Astrocyte of the spinal cord (primary cell): ENCODE measurements at regions not wholly inside any gene's neighbourhood (a gene's known extent, or its start where the extent isn't known, plus 50 kb on each side); places are given as distances from the start of the nearest gene placed in this dataset.
"Not testable (repeated sequence)": the region's sequence is repeated elsewhere in the genome, so short reads cannot be mapped to it uniquely, and the experiment has no call there.

Source experiments
- DNase-seq: peaks from one replicate; pipeline ENCODE4 v3.0.0; 2011; ENCODE audit warnings: low read depth, low spot score
- H3K4me3 ChIP-seq: 2 replicates; pipeline ENCODE4 v1.5.1; 2011; ENCODE audit warnings: low read depth, mild to moderate bottlenecking, low read length, moderate library complexity
- in situ Hi-C: cut with HindIII; loops from 2 replicates; pipeline ENCODE4 v1.10.0; 2017; ENCODE audit warnings: low sequenced_read_pairs
- TF ChIP-seq, protein P1 (sequence below): IDR thresholded peaks from 2 replicates; pipeline ENCODE4 v1.5.1; 2012; ENCODE audit warnings: low read depth, mild to moderate bottlenecking, low read length, inconsistent platforms

DNA sequence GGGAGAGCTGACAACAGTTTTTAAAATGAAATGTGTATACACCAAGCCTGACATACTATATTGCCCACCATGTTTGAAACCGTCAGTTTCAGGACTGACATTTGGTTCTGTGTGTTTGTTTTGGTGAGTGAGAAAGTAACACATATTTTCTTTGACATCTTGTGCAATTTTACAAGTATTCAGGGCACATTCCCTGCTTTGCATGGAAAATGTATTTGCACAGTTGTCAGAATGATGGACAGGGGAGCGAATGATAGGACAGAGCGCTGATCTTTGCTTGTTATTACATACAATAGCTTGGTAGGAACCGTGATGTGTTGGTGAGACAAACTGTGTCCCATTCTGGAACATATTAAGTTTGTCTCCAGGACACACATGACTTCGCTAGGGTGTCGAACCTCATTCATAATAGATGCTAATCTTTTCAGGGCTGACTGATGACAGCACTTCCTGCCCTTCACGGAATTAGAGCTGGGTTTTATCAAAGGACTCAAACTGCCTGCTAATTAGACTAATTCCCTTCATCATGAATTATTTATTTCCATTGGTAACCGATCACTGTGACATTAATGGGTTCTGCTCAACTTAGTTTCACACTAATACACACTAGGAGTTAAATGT, 158.5 kb downstream of the CDCA7 start:
- in situ Hi-C loops: no loop called here
- DNase-seq: no peak
- TF ChIP-seq, protein P1, sequence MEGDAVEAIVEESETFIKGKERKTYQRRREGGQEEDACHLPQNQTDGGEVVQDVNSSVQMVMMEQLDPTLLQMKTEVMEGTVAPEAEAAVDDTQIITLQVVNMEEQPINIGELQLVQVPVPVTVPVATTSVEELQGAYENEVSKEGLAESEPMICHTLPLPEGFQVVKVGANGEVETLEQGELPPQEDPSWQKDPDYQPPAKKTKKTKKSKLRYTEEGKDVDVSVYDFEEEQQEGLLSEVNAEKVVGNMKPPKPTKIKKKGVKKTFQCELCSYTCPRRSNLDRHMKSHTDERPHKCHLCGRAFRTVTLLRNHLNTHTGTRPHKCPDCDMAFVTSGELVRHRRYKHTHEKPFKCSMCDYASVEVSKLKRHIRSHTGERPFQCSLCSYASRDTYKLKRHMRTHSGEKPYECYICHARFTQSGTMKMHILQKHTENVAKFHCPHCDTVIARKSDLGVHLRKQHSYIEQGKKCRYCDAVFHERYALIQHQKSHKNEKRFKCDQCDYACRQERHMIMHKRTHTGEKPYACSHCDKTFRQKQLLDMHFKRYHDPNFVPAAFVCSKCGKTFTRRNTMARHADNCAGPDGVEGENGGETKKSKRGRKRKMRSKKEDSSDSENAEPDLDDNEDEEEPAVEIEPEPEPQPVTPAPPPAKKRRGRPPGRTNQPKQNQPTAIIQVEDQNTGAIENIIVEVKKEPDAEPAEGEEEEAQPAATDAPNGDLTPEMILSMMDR: no peak
- H3K4me3 ChIP-seq: no peak overlapping the region

DNA sequence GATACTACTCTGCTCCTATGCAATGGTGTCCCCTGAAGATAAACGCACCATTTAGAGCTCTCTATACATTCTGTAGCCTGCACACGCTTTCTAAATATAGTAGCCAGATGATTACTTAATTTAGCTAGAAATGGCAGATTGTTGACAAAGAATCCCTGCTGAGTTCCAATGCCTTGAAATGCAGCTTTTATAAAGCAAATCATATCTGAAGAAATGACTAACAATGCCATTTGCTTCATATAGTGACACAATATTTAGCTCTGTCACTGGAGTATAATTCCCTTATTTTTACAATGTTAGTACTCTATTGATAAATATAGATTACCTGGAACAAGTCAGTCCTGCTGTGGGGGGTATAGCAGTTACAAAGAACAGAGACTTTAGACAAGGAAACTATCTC, 166.2 kb downstream of the CDCA7 start:
- TF ChIP-seq, protein P1: no peak
- no peak for DNase-seq
- H3K4me3 ChIP-seq: no peak overlapping the region
- in situ Hi-C loops: no loop called here

DNA sequence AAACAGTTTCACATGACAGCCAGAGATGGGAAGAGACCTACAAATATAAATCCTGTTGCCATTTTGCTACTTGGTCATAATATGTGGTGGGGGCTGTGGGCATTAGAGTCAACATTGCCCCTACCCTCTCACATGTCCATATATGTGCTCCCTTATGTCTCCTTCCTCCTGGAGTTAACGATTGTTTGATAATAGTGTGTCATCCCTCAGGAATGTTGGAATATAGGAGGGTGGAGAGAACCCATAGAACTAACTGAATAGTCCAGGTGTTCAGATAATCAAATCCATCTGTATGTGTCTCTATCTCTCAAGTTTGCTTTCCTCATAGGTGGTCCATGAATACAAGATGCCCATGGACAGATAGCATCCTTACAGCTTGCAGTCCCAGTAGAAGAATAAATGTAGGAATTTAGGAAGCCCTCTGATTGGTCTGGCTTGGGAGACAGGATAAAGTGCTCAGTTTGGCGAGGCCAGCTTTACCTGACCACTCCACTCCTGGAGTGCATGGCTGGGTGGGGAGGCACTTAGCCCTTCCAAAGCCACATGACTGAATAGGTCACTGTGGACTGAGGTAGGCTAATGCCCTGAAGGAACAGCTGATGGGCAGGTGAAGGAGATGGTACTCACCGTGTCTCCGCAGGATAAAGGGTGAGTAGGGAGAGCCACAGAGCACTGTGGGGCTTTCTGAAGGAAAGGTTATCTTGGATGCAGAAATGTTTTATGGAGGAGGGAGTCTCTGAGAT, 166.9 kb downstream of the CDCA7 start:
- DNase-seq: no peak
- TF ChIP-seq, protein P1: no peak
- in situ Hi-C loops: no loop called here
- no peak overlapping the region for H3K4me3 ChIP-seq

DNA sequence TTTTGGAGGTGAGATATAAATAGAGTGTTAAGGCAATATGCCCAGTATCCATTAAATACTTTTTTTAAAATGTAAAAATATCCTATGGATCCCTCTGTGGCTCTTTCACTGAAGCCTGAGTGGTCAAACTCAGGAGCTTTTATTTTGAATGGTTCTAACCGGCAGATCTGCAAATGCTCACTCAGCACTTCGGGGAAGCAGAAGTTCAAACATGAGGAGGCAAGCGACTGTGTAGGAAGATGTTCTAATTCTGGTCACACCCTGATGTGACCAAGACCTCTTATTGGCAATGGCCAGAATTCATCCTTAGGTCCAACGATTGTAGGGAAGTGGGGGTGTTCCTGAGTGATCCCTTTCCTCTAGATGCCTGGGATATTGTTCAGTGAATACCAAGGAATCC, 168.8 kb downstream of the CDCA7 start:
- TF ChIP-seq, protein P1: no peak
- no peak overlapping the region for H3K4me3 ChIP-seq
- no peak for DNase-seq
- in situ Hi-C loops: no loop called here

DNA sequence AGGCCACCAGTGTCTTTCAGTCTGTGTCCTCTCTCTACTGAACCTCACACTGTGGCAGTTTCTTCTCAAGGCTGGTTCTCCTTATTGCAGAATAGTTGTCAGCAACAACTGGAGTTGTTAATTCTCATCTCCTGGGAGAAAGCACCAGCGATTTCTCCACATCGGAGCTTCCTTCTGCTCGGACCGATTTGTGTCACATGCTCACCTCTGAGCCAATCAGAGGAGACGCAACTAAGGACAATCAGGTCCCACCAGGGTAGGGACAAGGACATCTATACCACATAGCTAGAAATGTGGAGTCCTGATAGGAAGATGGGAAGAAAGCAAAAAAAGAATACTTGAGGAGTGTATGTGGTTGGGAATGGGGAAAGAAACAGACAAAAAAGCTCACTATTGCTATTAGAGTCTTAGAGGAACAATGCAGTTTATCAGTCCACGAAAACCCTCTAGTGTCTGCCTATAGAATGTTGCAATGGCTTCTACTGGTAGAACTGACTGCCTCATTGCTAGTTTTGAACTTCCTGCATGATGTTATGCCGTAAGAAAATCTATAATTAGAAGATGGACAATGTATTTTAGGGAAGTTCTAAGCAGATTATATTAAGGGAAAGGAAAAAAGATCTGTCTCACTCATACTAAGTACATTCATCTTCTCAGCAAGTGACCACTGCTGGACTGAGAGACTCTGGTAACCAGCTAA, 169.7 kb downstream of the CDCA7 start:
- no peak for DNase-seq
- H3K4me3 ChIP-seq: no peak overlapping the region
- in situ Hi-C loops: no loop called here
- TF ChIP-seq, protein P1: no peak

DNA sequence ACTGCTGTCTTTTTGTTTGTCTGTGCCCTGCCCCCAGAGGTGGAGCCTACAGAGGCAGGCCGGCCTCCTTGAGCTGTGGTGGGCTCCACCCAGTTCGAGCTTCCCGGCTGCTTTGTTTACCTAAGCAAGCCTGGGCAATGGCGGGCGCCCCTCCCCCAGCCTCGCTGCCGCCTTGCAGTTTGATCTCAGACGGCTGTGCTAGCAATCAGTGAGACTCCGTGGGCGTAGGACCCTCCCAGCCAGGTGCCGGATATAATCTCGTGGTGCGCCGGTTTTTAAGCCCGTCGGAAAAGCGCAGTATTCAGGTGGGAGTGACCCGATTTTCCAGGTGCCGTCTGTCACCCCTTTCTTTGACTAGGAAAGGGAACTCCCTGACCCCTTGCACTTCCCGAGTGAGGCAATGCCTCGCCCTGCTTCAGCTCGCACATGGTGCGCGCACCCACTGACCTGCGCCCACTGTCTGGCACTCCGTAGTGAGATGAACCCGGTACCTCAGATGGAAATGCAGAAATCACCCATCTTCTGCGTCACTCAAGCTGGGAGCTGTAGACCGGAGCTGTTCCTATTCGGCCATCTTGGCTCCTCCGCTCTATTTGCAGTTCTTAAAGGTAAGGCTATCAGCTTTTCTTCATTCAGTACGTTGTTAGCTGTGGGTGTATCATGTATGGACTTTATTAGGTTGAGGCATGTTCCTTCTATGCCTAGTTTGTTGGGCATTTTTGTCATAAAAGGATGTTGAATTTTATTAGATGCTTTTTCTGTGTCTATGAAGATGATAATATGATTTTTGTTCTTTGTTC, 178.3 kb downstream of the CDCA7 start:
- in situ Hi-C loops, H3K4me3 ChIP-seq, DNase-seq: not testable (repeated sequence)
